HL-60 (cell line): ENCODE measurements at regions not wholly inside any gene's neighbourhood (a gene's known extent, or its start where the extent isn't known, plus 50 kb on each side); places are given as distances from the start of the nearest gene placed in this dataset.

Experiments used
- DNase-seq, 2 experiments: peaks; one replicate each; pipeline ENCODE4 v3.0.0-alpha.2; 2010 to 2020; ENCODE audit warnings: low read depth in 1 of 2, low spot score in 1 of 2
- H3K27ac ChIP-seq: fragments of 250-450 bp; sonication (Bioruptor Pico); replicated peaks from 2 replicates; pipeline ENCODE4 v1.5.1; 2020; ENCODE audit warnings: mild to moderate bottlenecking, moderate library complexity
- H3K27me3 ChIP-seq: fragments of 250-450 bp; sonication (Bioruptor Pico); 2 replicates; pipeline ENCODE4 v1.5.1; 2021; ENCODE audit warnings: mild to moderate bottlenecking, moderate library complexity; ENCODE audit not compliant: insufficient read depth, poor library complexity, severe bottlenecking
- H3K4me3 ChIP-seq: replicated peaks from 2 replicates; pipeline ENCODE4 v1.5.1; 2011; ENCODE audit warnings: mild to moderate bottlenecking, control low read depth, low read length; ENCODE audit not compliant: insufficient read depth
- CTCF ChIP-seq: IDR thresholded peaks from one replicate; pipeline ENCODE4 v1.5.1; 2011; ENCODE audit warnings: low read length, control low read depth, inconsistent platforms; ENCODE audit not compliant: insufficient read depth
- GABPA ChIP-seq: IDR thresholded peaks from 2 replicates; pipeline ENCODE4 v1.6.1; 2012; ENCODE audit warnings: low read depth
- POLR2AphosphoS5 ChIP-seq: IDR thresholded peaks from 2 replicates; pipeline ENCODE4 v1.6.1; 2012; ENCODE audit warnings: low read depth
- REST ChIP-seq: IDR thresholded peaks from 2 replicates; pipeline ENCODE4 v1.6.1; 2012; ENCODE audit warnings: low read depth; ENCODE audit not compliant: insufficient replicate concordance
- SPI1 ChIP-seq: IDR thresholded peaks from 2 replicates; pipeline ENCODE4 v1.6.1; 2012; ENCODE audit warnings: low read depth, mild to moderate bottlenecking, borderline replicate concordance

DNA sequence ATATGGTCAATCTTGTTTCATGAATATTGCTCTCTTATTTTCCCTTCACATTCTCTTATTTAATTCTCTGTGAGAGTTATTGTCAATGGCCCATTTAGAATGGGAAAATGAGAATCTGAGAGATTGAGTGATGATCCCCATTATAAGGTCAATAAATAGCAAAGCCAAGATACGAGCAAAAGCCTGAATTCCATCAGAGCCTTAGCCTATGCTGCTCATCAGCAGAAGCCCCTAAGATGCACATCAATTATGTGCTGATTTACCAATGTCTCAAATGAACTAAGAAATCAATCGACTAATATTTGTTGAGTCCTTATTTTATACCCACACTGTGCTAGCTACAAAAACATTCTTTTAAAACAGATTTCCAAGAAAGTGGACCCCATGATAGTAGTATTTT is 330.8 kb upstream of the DDI1 start:
- Histone ChIP-seq H3K27me3 (no peaks in the 10 kb centered on the region), H3K4me3 (no peak overlapping the region), H3K27ac (no peak overlapping the region)
- DNase-seq, result no peak
- no peak for TF ChIP-seq POLR2AphosphoS5
- TF ChIP-seq CTCF, result no peak
- TF ChIP-seq REST, result no peak
- TF ChIP-seq GABPA, result no peak
- TF ChIP-seq SPI1, result no peak

DNA sequence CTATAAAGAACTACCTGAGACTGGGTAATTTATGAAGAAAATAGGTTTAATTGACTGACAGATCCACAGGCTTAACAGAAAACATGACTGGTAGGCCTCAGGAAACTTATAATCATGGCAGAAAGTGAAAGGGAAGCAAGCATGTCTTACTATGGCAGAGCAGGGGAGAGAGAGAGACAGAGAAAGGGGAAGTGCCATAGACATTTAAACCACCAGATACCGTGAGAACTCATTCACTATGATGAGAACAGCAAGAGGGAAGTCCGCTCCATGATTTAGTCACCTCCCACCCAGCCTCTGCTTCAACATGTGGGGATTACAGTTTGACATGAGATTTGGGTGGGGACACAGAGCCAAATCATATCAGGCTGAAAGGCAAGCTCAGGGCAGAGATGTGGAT is 327.1 kb upstream of the DDI1 start:
- peak; percentile 3 to 29 for DNase-seq
- TF ChIP-seq SPI1, result peak; percentile 88
- no peak for TF ChIP-seq CTCF
- no peak overlapping the region for H3K4me3 ChIP-seq
- no peak overlapping the region for H3K27ac ChIP-seq
- no peaks in the 10 kb centered on the region for H3K27me3 ChIP-seq

DNA sequence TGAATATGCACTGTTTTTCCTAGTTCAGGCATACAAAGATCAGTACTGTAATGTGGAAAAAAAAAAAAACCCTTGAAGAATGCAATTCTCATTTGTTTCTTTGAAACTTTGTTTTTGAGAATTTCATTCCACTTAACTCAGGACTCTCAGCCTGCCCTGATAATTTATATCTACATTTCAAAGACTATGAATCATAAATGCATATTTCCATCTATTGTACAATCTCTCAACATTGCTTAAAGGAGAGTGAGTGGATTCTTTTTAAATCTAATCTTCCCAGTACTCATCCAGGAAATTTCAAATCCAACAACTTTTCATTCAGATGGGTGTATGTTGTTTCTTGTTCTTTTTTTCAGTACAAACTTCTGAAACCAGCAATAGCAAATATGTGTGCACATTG is 322.2 kb upstream of the DDI1 start:
- no peaks in the 10 kb centered on the region for H3K27me3 ChIP-seq
- no peak overlapping the region for H3K27ac ChIP-seq
- no peak for DNase-seq
- no peak for TF ChIP-seq SPI1
- no peak for TF ChIP-seq CTCF
- TF ChIP-seq POLR2AphosphoS5, result no peak
- TF ChIP-seq REST, result no peak
- no peak for TF ChIP-seq GABPA
- no peak overlapping the region for H3K4me3 ChIP-seq

DNA sequence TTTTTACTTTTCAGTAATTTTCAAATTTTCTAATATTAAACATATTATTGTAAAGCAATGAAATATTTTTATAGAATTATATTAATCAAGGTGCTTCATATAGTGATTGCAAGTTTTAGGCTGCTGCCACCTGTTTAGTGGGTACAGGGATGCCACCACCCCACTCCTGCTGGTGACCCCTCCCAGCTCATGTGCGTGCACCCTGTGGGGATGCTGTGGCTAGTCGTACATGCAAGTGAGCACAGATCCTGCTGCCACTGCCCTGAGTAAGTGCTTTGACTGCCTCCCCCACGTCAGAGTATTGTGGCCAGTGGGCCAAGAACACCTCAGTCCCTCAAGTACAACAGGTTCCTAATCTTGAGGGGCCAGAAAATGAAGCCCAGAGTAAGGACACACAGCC is 320.1 kb upstream of the DDI1 start:
- TF ChIP-seq GABPA (no peak), CTCF (no peak), REST (no peak), POLR2AphosphoS5 (no peak), SPI1 (no peak)
- no peak overlapping the region for H3K27ac ChIP-seq
- no peaks in the 10 kb centered on the region for H3K27me3 ChIP-seq
- DNase-seq, result no peak
- no peak overlapping the region for H3K4me3 ChIP-seq
